ENCODE measurements at regions not wholly inside any gene's neighbourhood (a gene's known extent, or its start where the extent isn't known, plus 50 kb on each side); places are given as distances from the start of the nearest gene placed in this dataset.

- in situ Hi-C loops (cut with MboI; ENCODE audit: low pct_unique_long_range_greater_than_20kb in 2 of 9, low sequenced_read_pairs in 9 of 9, unreplicated experiment in 9 of 9), result no loop called here
- no peak overlapping the region for H3K4me3 ChIP-seq
- H3K4me1 ChIP-seq (replicated peaks in 1 of 2), result peaks cover 5 to 8% of the 10 kb centered on the region in 2 donors
- H3K27ac ChIP-seq, result no peak overlapping the region
- WGBS, 10 experiments, result 37 to 100% (median 76%) methylated on average over 1 to 3 of the region's 3 CpGs; no CpG with 5 or more reads in 1 of the 10 experiments
- no peak for ATAC-seq (replicated peaks in 6 of 8)
Measured at GRCh38 chr17:69763503-69763902, 311.5 kb upstream of the KCNJ16 start.

GRCh38 chr17:69764146-69764545, 310.9 kb upstream of the KCNJ16 start:
- no peak overlapping the region for H3K4me3 ChIP-seq
- H3K27ac ChIP-seq, result no peak overlapping the region
- H3K4me1 ChIP-seq (replicated peaks in 1 of 2), result peaks cover 5 to 8% of the 10 kb centered on the region in 2 donors
- ATAC-seq (replicated peaks in 6 of 8), result no peak
- in situ Hi-C loops (cut with MboI; ENCODE audit: low pct_unique_long_range_greater_than_20kb in 2 of 9, low sequenced_read_pairs in 9 of 9, unreplicated experiment in 9 of 9), result no loop called here
- WGBS, 10 experiments, result 0 to 100% (median 86%) methylated on average over 1 of the region's 1 CpG; no CpG with 5 or more reads in 1 of the 10 experiments

- Histone ChIP-seq H3K4me3 (no peak overlapping the region), H3K4me1 (replicated peaks in 1 of 2) (peaks cover 5 to 8% of the 10 kb centered on the region in 2 donors), H3K27ac (no peak overlapping the region)
- 18 to 100% (median 85%) methylated on average over 1 to 4 of the region's 4 CpGs; no CpG with 5 or more reads in 1 of the 10 experiments for WGBS, 10 experiments
- no peak for ATAC-seq (replicated peaks in 6 of 8)
- in situ Hi-C loops (cut with MboI; ENCODE audit: low pct_unique_long_range_greater_than_20kb in 2 of 9, low sequenced_read_pairs in 9 of 9, unreplicated experiment in 9 of 9), result no loop called here
Measured at GRCh38 chr17:69769050-69769449, 306.0 kb upstream of the KCNJ16 start.

DNA sequence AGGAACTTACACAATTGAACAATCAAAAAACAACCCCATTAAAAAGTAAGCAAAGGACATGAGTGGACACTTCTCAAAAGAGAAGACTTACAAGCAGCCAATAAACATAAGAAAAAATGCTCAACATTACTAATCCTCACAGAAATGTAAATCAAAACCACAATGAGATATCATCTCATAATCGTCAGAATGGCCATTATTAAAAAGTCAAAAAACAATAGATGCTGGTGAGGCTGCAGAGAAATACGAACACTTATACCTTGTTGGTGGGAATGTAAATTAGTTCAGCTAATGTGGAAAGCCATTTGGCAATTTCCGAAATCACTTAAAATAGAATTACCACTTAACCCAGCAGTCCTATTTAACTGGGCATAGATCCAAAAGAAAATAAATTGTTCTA, 301.9 kb upstream of the KCNJ16 start:
- no peak overlapping the region for H3K27ac ChIP-seq
- 27 to 100% (median 90%) methylated on average over 1 to 3 of the region's 3 CpGs; no CpG with 5 or more reads in 1 of the 10 experiments for WGBS, 10 experiments
- peaks cover 3 to 5% of the 10 kb centered on the region in 2 donors for H3K4me1 ChIP-seq (replicated peaks in 1 of 2)
- ATAC-seq (replicated peaks in 6 of 8), result no peak
- no peak overlapping the region for H3K4me3 ChIP-seq
- in situ Hi-C loops (cut with MboI; ENCODE audit: low pct_unique_long_range_greater_than_20kb in 2 of 9, low sequenced_read_pairs in 9 of 9, unreplicated experiment in 9 of 9), result no loop called here

DNA sequence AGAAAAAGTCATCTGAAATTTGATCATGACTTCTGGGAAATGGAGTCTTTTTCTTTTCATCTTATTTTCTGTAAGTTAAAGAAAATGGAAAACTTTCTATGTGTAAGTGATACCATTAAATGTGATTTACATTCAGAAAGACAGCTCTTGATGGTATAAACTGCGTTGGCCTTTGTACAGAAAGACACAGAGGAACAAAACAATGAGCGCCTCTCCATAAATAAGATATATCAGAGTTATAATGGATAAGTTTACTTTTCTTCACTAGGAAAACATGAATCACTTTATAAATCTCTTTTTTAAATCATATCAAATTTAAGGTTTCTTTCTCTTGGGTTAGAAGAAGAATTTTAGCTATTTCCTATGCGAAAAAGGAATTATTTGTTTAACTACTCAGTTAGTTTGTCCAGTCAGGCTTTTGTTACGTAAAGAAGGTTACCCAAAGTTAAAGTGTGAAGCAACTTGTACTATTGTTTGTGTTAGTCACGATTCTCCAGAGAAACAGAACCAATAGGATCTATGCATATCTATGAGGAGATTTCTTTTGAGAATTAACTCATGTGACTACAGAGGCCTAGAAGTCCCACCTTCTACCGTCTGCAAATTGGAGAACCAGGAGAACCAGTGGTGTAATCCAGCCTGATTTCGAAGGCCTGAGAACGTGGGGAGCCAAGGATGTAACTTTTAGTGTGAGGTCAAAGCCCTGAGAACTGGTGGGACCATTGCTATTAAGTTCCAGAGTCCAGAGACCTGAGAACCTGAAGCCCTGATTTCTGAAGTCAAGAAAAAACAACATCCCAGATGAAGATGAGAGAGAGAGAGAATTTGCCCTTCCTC, 295.4 kb upstream of the KCNJ16 start:
- no peaks in the 10 kb centered on the region for H3K4me1 ChIP-seq (replicated peaks in 1 of 2)
- 35 to 89% (median 63%) methylated on average over 3 to 8 of the region's 8 CpGs for WGBS, 10 experiments
- no peak overlapping the region for H3K4me3 ChIP-seq
- no peak for ATAC-seq (replicated peaks in 6 of 8)
- no peak overlapping the region for H3K27ac ChIP-seq
- in situ Hi-C loops (cut with MboI; ENCODE audit: low pct_unique_long_range_greater_than_20kb in 2 of 9, low sequenced_read_pairs in 9 of 9, unreplicated experiment in 9 of 9), result no loop called here

GRCh38 chr17:69783865-69784264, 291.2 kb upstream of the KCNJ16 start:
- H3K27ac ChIP-seq, result no peak overlapping the region
- H3K4me3 ChIP-seq, result no peak overlapping the region
- 29 to 100% (median 92%) methylated on average over 1 to 3 of the region's 3 CpGs; no CpG with 5 or more reads in 1 of the 10 experiments for WGBS, 10 experiments
- H3K4me1 ChIP-seq (replicated peaks in 1 of 2), result no peaks in the 10 kb centered on the region
- in situ Hi-C loops (cut with MboI; ENCODE audit: low pct_unique_long_range_greater_than_20kb in 2 of 9, low sequenced_read_pairs in 9 of 9, unreplicated experiment in 9 of 9), result no loop called here
- no peak for ATAC-seq (replicated peaks in 6 of 8)

DNA sequence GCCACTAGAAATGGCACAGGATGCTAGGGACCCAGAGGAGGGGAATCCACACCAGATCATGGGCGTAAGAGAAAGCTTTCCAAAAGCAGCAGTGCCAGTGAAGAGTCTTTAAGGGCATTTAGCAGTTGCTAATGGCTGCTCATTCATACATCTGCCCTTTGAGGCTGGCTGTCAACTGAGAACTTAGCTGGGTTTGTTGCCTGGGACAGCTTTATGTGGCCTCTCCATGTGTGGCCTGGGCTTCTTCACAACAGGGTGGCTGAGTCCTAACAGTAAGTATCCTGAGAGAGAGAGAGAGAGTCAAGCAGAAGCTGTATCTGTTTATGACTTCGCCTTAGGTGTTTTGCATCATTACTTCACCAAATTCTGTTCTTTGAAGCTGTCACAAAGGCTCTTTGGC, 286.1 kb upstream of the KCNJ16 start:
- Histone ChIP-seq H3K4me3 (no peak overlapping the region), H3K27ac (no peak overlapping the region), H3K4me1 (replicated peaks in 1 of 2) (no peaks in the 10 kb centered on the region)
- 25 to 100% (median 75%) methylated on average over 1 to 2 of the region's 2 CpGs; no CpG with 5 or more reads in 2 of the 10 experiments for WGBS, 10 experiments
- in situ Hi-C loops (cut with MboI; ENCODE audit: low pct_unique_long_range_greater_than_20kb in 2 of 9, low sequenced_read_pairs in 9 of 9, unreplicated experiment in 9 of 9), result no loop called here
- no peak for ATAC-seq (replicated peaks in 6 of 8)

DNA sequence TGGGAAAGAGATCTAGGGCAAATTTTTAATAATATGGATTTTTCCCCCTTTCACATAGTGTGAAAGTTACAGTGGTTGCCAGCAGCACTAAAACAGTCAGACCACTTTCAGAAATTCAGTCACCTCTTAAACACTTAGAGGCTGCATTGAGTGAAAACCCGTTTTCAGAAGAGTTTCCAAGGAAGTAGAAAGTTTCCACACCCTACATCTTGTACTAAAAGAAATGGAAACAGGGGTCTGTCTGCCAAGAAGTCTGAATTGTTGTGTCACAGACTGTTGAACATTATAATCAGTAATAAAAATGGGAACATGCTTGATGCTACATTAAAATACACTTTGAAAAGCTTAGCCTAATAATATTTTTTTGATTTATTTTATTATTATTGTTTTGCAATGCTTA, 278.9 kb upstream of the KCNJ16 start:
- in situ Hi-C loops (cut with MboI; ENCODE audit: low pct_unique_long_range_greater_than_20kb in 2 of 9, low sequenced_read_pairs in 9 of 9, unreplicated experiment in 9 of 9), result no loop called here
- H3K4me3 ChIP-seq, result no peak overlapping the region
- 0 to 86% (median 57%) methylated on average over 1 of the region's 1 CpG; no CpG with 5 or more reads in 1 of the 10 experiments for WGBS, 10 experiments
- ATAC-seq (replicated peaks in 6 of 8), result no peak
- H3K27ac ChIP-seq, result no peak overlapping the region
- no peaks in the 10 kb centered on the region for H3K4me1 ChIP-seq (replicated peaks in 1 of 2)

GRCh38 chr17:69800870-69801269, 274.2 kb upstream of the KCNJ16 start:
- in situ Hi-C loops (cut with MboI; ENCODE audit: low pct_unique_long_range_greater_than_20kb in 2 of 9, low sequenced_read_pairs in 9 of 9, unreplicated experiment in 9 of 9), result no loop called here

DNA sequence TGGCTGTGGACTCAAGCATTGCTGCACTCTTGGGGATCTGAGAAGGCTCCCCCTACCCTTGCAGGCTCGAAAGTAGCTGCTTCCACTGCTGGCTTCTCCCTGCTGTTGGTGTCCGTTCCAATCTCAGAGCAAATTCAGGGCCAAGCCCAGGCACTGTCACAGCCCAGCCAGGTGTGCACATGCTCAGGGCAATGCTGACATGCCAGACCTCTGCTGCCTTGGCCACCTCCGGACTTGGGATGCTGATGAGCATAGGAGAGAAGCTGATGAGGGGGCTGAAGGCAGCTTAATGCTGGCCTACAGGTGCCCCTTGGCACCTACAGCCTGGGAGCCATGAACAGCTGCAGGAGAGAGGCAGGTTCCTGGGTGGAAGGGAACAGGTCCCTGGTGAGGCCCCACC, 273.7 kb upstream of the KCNJ16 start:
- Histone ChIP-seq H3K4me3 (no peak overlapping the region), H3K27ac (no peak overlapping the region), H3K4me1 (replicated peaks in 1 of 2) (no peaks in the 10 kb centered on the region)
- 100% methylated on average over 1 of the region's 3 CpGs; no CpG with 5 or more reads in 8 of the 10 experiments for WGBS, 10 experiments
- in situ Hi-C loops (cut with MboI; ENCODE audit: low pct_unique_long_range_greater_than_20kb in 2 of 9, low sequenced_read_pairs in 9 of 9, unreplicated experiment in 9 of 9), result no loop called here
- no peak for ATAC-seq (replicated peaks in 6 of 8)

More at GRCh38 chr17:69800870-69801269, 274.2 kb upstream of the KCNJ16 start:
- Histone ChIP-seq H3K4me1 (replicated peaks in 1 of 2) (no peaks in the 10 kb centered on the region), H3K4me3 (no peak overlapping the region), H3K27ac (no peak overlapping the region)
- WGBS, 10 experiments, result 80% methylated on average over 2 of the region's 3 CpGs; no CpG with 5 or more reads in 9 of the 10 experiments
- no peak for ATAC-seq (replicated peaks in 6 of 8)

GRCh38 chr17:69802045-69802740, 272.8 kb upstream of the KCNJ16 start:
- 33 to 83% methylated on average over 1 of the region's 5 CpGs; no CpG with 5 or more reads in 8 of the 10 experiments for WGBS, 10 experiments
- Histone ChIP-seq H3K4me1 (replicated peaks in 1 of 2) (no peaks in the 10 kb centered on the region), H3K27ac (no peak overlapping the region), H3K4me3 (no peak overlapping the region)
- in situ Hi-C loops (cut with MboI; ENCODE audit: low pct_unique_long_range_greater_than_20kb in 2 of 9, low sequenced_read_pairs in 9 of 9, unreplicated experiment in 9 of 9), result no loop called here
- ATAC-seq (replicated peaks in 6 of 8), result peak in 5 of 8 experiments; percentile 70 to 98 (median 78)

- in situ Hi-C loops (cut with MboI; ENCODE audit: low pct_unique_long_range_greater_than_20kb in 2 of 9, low sequenced_read_pairs in 9 of 9, unreplicated experiment in 9 of 9), result no loop called here
- Histone ChIP-seq H3K4me1 (replicated peaks in 1 of 2) (no peaks in the 10 kb centered on the region), H3K4me3 (no peak overlapping the region), H3K27ac (no peak overlapping the region)
- no peak for ATAC-seq (replicated peaks in 6 of 8)
- 0 to 100% (median 80%) methylated on average over 1 of the region's 1 CpG; no CpG with 5 or more reads in 3 of the 10 experiments for WGBS, 10 experiments
Measured at GRCh38 chr17:69809331-69809730, 265.7 kb upstream of the KCNJ16 start.

GRCh38 chr17:69810326-69810965, 264.6 kb upstream of the KCNJ16 start:
- 29 to 100% (median 68%) methylated on average over 1 to 6 of the region's 6 CpGs; no CpG with 5 or more reads in 1 of the 10 experiments for WGBS, 10 experiments
- in situ Hi-C loops (cut with MboI; ENCODE audit: low pct_unique_long_range_greater_than_20kb in 2 of 9, low sequenced_read_pairs in 9 of 9, unreplicated experiment in 9 of 9), result no loop called here
- ATAC-seq (replicated peaks in 6 of 8), result no peak
- H3K27ac ChIP-seq, result no peak overlapping the region
- H3K4me3 ChIP-seq, result no peak overlapping the region
- H3K4me1 ChIP-seq (replicated peaks in 1 of 2), result no peaks in the 10 kb centered on the region
